Activated CD8-positive, alpha-beta memory T cell treated with anti-CD3 and anti-CD28 coated beads, Interleukin-2, amount 50 U/mL, for 24 hours (primary cell): ENCODE measurements at regions not wholly inside any gene's neighbourhood (a gene's known extent, or its start where the extent isn't known, plus 50 kb on each side); places are given as distances from the start of the nearest gene placed in this dataset.
"Not testable (repeated sequence)": the region's sequence is repeated elsewhere in the genome, so short reads cannot be mapped to it uniquely, and the experiment has no call there.

Source experiments
- DNase-seq: peaks from one replicate; pipeline ENCODE4 v3.0.0-alpha.2; 2020; ENCODE audit errors: extremely low read depth

DNA sequence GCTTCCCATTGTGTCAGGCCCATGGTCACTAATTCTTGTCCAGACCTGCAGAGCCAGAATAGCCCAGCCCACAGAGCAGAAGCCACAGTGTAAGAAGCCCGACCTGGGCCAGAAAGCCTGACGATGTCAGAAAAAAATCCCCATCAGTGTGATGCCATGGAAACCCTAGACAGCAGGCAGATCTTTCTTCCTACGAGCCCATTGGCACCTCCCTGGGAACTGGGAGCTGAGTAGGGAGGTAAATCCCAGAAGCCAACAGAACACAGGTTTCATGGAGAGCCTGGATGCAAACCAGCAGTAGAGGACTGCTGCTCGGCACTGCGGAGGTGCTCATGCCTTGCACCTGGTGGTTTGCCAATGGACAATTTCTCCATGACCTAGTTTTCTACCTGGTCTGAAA lies 82.2 kb upstream of the SLC22A16 start:
- no peak for DNase-seq

DNA sequence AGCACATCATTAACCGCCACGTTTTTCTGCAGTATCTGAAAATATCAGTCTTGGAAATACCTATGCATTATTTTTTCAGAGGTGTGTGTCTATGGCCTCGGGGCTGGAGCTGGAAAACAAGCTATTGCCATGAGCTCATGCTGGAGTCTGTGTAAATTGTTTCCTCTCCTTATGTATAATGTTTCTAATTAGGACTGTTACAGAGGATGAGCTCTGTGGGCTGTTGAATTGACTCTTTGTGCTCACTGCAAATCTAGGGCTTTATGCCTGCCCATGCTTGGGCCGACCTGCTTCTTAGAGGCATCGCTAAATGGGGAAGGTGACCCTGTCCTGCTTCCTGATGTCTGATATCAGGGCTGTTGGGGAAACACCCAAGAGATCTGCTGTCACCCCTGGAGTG lies 80.8 kb upstream of the SLC22A16 start:
- no peak for DNase-seq

DNA sequence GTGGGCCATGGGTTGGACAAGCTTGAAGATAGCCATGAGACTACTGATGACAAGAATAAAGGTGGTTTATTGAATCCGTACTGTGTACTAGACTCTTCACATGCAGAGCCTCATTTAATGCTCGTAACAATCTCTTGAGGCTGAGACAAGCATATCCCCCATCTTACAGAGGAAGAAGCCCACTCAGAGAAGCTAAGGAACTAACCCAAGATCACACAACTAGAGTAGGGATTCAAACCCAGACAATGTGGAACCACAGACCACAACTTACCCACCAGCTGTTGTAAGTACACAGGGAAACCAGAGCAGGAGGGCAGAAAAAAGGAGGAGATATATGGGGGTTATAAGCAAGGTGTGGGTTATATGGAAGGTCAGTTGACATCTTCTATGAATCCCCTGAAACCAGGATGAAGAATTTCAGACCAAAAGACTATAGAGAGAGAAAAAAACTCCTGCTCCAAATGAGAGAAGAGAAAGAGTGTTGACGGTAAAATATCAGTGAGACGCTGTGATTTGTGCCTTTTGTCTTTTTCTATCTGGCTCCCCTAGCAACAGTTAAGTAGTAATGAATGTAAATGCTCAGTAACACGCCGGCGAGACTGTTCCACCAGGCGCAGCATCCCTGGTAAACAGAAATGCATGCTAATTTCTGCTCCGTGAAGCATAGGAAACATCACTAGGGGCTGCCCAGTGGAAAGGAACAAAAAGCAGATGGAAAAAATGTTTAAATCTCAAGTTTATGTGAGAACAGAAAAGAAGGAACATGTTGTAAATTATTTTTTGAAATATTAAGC lies 80.1 kb upstream of the SLC22A16 start:
- no peak for DNase-seq

DNA sequence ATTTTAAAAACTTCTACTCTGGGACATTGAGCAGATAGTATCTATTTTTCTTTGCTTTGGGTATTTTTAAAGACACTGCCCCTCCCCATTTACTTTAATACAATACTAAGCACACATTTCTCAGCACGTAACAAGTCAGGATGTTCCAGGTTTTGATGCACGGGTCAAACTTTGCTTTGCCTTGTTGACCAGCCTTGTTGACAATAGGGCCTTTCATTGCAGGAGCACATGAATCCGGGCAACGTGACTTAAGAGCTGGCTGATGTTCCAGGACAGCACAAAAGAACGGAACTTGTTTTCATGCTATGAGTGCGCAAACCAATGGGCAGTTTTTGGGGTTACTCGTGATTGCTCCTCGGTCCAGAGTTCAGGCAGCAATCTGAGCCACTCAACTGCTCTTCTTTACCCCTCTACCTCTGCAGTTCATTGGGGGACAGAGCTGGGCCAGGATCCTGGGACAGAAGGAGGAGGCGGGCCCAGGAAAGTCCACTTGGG lies 78.6 kb upstream of the SLC22A16 start:
- DNase-seq: no peak

DNA sequence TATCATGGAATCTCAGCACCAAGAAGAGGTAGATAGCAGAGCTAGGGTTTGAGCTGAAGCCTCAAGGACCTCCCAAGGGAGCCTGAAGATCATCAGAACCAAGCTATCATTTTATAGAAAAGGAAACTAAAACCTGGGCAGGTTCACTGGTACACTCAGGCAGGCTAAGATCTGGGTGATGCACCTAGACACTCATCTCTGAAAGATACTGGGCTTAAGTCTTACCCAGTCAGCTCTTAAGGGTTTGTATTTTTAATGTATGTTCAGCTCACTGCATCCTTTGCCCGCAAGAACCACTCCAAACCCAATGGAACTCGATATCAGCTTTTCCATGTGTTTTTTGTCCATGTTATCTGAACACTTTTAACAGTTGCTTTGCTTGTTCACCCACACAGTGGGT lies 78.0 kb upstream of the SLC22A16 start:
- DNase-seq: no peak

DNA sequence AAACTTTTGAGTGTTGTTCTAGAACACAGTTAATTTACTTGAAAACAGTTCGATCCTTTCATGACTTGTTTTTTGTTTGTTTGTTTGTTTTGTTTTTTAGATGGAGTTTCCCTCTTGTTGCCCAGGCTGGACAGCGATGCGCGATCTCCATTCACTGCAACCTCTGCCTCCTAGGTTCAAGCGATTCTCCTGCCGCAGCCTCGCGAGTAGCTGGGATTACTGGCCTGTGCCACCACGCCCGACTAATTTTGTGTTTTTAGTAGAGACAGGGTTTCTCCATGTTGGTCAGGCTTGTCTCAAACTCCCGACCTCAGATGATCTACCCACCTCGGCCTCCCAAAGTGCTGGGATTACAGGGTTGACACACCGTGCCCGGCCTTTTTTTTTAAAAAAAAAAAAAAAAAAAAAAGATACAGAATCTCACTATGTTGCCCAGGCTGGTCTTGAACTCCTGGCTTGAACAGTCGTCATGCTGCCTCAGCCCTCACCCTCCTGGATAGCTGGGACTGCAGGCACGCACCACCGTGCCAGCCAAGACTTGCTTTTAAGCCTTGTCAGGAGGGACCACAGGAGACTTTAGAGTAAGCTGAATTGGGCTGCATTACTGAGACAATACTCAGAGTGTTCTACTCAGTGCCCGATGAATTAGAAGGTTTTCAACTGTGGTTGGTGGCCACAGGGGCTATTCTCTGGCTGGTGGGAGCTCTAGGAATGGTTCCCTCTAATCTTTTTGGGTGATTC lies 76.7 kb upstream of the SLC22A16 start:
- DNase-seq: no peak

DNA sequence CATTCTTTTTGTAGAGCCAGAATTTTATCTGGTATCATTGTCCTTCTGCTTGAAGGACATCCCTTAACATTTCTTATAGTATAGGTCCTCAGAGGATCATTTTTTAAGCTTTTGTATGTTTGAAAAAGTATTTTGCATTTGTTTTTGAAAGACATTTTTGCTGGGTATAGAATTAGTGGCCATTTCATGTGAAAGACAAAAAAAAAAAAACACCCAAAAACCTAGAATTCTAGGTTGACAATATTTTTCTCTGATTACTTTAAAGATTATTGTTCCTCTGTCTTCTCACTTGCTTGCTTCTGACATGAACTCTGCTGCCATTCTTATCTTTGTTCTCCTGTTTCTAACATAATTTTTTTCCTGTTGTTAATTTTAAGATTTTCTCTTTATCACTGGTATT lies 75.7 kb upstream of the SLC22A16 start:
- DNase-seq: no peak

DNA sequence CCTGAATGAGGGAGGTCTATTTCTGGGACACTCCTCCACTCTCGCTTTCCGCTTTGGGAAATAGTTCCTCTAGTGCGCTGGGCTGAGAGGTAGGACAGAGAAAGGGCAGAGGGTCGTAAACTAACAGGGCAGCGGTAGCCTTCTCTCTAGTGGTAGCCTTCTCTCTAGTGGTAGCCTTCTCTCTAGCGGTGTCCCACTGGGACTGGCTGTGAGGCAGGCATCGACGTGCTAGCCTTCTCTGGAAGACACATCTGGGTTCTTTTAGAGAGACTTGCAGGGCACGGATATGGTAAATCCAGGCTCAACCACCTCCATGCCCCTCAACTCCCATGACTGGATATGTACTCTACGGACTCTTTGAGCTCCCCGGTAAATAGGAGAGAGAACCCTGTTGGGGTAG lies 74.7 kb upstream of the SLC22A16 start:
- no peak for DNase-seq

DNA sequence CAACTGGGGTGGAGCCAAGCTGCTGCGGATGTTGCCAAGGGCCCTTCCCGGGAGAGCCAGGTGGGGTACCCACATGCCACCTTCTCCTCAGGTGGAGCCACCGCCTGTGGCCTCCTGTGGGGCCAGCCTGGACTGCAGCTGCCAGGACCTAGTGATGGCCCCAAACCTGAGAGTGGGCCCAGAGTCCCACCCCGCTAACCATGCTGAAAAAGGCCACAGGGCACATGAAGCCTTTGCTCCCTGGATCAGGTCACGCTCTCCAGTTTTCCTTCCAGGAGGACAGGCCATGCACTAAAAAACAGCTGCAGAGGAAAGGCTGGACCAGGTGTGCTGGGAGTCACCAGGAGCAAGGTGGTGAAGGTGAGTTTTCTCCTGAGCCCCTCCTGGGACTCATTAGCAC lies 73.9 kb upstream of the SLC22A16 start:
- DNase-seq: no peak

DNA sequence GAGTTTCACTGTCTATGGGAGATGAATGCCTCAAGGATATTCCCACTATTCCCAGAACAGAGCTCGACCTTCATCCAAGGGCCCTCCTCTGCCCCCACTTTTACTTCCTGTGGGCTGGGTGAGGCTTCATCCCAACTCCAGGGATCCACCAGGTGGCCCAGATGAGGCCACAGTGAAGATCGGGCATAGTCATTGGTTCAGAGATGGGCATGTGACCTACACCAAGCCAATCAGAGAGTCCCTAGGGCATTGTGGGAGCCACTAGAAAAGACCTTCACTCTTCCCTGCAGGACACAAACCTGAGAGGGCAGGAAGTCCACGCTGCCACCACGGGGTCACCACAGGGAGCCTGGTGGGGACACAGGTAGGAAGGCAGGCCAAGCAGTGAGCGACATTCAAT lies 72.9 kb upstream of the SLC22A16 start:
- DNase-seq: no peak

DNA sequence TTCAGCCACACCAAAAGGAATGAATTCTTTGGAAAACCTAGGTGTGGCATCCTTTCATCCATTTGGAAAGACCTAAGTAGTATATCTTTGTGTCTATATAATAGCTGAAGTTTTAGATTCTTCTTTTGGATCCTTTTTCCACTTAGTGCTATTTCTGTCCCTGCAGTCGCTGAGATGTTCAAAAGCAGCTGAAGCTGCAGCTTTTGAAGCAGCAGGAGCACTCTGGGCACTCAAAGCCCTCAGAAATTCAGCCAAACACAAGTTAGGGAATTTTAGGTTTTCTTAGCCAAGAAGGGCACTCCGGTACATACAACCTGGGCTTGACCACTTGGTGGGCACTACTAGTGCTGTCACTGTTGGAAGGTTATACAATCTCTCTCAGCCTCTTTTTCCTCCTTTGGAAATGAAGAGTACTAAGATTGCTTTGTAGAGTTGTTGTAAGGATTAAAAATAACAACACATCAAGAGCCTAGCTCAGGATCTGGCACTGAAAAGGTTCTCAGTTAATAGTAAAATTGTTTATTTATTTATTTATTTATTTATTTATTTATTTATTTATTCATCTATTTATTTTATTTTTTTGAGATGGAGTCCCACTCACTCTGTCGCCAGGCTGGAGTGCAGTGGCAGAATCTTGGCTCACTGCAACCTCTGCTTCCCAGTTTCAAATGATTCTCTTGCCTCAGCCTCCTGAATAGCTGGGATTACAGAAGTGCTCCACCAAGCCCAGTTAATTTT lies 71.9 kb upstream of the SLC22A16 start:
- no peak for DNase-seq

DNA sequence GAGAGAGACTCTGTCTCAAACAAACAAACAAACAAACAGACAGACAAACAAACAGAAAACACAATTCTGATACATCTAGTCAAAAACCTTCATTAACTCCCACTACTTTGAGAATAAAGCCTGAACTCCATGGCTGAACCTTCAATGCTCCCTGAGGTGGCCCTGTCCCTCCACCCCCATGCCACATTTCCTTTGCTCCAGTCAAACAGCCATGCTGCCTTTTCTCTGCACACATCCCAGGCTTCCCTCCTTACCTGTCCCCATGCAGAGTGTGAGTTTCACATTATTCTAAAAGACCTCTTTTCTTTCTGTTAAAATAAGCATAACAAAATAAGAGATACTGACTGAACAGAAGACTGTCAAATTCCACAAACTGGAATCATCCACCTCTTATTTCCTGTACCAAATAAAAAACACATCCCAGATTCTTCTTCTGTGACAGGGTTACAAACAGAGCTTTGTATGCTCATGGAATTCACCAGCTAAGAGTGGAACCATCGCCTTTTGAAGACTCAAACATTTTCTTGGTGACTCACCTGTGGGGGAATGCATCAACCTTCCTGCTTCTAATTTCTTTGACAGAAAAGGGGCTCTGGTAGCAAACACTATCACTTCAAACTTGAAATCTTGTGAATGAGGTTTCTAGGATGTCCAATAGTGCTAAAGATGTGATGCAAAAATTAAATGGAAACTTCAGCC lies 71.0 kb upstream of the SLC22A16 start:
- no peak for DNase-seq

DNA sequence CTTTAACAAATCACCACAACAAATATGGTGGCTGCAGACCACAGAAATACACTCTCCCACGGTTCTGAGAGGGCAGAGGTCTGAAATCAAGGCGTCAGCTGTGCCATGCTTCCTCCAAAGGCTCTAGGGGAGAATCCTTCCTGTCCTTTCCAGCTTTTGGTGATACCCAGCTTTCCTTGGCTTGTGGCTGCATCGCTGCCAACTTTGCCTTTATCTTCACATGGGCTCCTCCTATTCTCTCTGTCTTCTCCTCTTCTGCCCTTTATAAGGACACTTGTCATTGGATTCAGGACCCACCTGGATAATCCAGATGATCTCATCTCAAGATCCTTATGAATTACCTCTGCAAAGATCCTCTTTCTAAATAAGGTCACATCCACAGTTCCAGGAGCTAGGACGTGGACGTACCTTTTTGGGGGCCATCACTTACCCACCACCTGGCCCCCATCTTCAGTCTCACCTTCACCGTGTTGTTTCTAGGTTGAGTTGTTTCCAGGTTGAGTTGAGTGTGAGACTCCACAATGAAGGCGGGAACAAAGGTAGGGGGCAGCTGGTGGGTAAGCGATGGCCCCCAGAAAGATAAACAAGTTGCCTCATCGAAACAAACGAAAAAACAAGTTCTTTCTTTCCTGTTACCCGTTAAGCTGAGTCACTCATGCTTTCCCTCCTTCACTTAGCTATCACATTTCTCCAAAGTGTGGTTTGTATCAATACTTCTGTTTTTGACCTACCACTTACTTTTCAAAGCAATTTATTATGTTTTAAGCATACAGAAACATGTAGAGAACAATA lies 68.9 kb upstream of the SLC22A16 start:
- DNase-seq: no peak

DNA sequence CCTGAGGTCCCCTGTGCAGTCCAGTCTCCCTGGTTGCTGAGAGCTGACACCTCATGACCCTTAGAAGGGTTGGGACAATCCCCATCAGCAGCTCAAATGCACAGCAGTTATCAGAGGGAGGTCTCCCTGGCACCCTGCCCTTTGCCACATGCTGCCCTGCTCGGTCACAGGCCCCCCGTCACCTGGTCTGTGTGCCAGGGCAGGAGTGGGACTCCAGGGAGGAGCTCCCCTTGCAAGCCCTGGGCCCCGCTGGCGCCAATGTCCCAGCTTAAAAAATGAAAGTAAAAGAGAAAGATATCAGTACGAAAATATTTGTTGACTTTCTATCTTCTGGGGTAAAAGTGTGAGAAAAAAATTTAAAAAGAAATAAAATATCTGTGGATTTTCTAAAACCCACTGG lies 68.1 kb upstream of the SLC22A16 start:
- DNase-seq: no peak

DNA sequence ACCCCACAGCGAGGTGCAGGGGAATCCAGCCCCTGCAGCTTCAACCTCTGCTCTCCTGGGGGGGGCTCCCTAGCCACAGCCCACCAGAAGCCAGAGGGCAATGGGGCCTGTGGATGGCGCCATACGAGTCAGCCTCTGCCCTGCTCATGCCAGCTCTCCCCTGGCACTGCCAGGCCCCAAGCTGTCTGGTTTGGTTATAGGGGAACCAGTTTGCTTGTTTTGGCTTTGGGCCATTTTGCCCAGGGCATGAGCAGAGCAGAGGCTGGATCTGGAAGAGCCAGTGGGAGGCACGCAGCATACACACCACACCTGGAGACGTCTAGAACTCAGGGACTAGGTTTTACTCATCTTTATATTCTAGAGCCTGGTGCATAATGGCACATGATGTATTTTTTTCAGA lies 66.7 kb upstream of the SLC22A16 start:
- no peak for DNase-seq

DNA sequence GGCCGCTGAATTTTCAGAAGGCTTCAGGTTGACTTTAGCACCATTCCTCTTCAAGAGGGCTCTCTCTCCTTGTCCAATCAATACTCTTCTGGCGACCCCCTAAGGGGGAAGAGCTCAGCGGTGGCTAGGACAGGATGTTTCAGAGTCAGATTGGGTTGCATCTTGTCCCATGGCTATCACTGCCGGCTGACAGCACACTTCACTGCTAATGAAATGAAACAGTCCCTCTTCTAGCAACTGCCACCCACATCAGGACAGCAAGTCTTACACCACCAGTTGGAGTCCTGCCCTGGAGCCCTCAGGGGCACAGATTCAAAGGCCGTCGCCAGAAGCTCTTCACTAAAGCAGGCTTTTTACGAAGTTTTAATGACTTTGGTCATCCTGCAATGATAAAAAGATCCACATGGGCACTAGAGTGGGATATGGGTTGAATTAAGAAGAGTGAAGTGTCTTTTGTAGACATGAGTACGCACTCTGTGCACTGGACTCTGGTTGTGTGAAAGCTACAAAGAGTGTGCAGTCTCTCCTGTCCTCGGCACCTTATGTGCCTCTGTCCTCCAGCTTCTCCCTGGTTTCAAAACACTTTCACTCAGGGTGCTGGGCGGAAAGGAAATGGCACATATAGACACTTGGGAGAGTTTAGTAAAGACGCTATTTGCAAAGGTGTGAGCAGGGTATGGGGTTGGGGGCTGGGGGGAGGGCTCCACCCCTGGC lies 66.1 kb upstream of the SLC22A16 start:
- DNase-seq: no peak

DNA sequence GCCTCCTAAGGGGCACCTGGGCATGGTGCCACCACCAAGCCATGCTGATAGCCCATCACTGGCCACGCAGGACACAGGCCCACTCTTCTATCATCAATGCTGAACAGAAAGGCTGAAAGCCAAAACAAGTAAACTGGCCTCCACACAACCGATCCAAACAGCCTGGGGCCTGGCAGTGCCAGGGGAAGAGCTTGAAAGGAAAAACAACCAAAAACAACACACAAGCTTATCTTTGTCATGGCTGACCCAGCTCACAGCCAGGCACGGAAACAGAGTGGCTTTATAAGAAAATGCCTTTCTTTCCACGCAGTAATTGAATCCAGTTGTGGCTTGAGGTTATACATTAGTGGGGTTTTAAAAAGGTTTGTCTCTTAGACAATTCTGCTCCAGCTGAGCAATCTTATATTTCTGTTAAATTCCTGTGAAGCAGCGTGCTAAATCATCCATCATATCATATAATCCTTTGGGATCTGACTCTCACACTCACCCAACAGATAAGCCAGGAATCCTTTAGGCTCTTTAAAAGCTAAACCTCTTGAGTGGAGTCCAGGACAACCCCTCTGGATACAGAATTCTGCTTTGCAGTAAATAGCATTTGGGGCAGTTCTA lies 65.4 kb upstream of the SLC22A16 start:
- no peak for DNase-seq

DNA sequence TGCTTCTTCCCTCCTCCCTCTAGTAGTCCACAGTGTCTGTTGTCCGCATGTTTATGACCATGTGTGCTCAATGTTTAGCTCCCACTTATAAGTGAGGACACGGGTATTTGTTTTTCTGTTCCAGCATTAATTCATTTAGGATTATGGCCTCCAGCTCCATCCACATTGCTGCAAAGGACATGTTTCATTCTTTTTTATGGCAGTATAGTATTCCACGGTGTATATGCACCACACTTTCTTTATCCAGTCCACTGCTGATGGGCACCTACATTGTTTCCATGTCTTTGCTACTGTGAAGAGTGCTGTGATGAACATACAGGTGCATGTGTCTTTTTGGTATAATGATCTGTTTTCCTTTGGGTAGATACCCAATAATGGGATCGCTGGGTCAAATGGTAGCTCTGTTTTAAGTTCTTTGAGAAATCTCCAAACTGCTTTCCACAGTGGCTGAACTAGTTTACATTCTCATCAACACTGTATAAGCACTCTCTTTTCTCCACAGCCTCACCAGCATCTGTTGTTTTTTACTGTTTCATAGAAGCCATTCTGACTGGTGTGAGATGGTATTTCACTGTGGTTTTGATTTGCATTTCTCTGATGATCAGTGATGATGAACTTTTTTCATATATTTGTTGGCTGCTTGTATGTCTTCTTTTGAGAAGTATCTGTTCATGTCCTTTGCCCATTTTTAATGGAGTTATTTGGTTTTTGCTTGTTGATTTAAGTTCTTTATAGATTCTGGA lies 63.0 kb upstream of the SLC22A16 start:
- DNase-seq: not testable (repeated sequence)

DNA sequence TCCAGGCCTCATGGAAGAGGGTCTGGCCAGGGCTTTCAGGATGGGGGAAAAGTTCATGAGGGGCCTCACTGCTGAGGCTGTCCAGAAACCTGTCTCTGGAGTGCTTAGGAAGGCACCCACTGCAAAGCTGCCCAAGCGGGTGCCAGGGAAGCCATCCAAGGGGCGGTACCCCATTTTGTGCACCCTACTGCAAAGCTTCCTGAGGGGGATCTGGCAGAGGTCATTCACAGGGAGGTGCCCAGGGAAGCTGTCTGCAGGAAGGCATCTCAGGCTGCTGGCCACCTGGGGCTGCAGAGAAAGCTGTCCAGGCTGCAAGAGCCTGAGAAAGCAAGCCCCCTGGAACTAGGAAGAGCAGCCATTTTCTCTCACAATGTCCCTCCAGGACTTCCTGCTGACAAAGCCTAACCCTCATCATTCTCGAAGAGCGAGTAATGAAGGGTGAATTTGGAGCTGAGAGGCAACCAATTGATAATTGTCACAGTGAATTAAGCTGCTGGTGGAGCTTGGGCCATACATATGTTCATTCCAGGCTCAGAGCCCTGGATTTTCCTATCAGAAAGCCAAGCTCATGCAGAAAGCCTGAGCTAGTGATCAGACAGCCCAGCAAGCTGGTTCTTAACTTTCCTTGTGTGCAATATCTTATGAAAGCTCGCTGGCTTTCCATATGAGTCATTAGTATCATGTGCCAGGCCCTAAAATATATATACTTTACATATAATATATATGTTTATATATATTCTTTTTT lies 62.2 kb upstream of the SLC22A16 start:
- no peak for DNase-seq
